SJSA1 (cell line): ENCODE measurements at regions not wholly inside any gene's neighbourhood (a gene's known extent, or its start where the extent isn't known, plus 50 kb on each side); places are given as distances from the start of the nearest gene placed in this dataset.

Source experiments
- DNase-seq, 2 experiments: peaks; one replicate each; pipeline ENCODE4 v3.0.0-alpha.2; 2015 to 2020; ENCODE audit warnings: low spot score in 2 of 2, low read depth in 1 of 2
- H3K27ac ChIP-seq: fragments of 250-450 bp; sonication (Bioruptor Pico); 2 replicates; pipeline ENCODE4 v1.5.1; 2020; ENCODE audit warnings: mild to moderate bottlenecking, moderate library complexity
- H3K27me3 ChIP-seq: fragments of 250-450 bp; sonication (Bioruptor Pico); replicated peaks from 2 replicates; pipeline ENCODE4 v1.5.1; 2020; ENCODE audit warnings: mild to moderate bottlenecking, moderate library complexity
- H3K36me3 ChIP-seq: fragments of 250-450 bp; sonication (Bioruptor Pico); 2 replicates; pipeline ENCODE4 v1.5.1; 2020; ENCODE audit warnings: mild to moderate bottlenecking
- H3K4me1 ChIP-seq: fragments of 250-450 bp; sonication (Bioruptor Pico); replicated peaks from 2 replicates; pipeline ENCODE4 v1.6.1; 2021; ENCODE audit warnings: mild to moderate bottlenecking
- H3K4me3 ChIP-seq: fragments of 250-450 bp; sonication (Bioruptor Pico); 2 replicates; pipeline ENCODE4 v1.5.1; 2020; ENCODE audit warnings: mild to moderate bottlenecking
- H3K9me3 ChIP-seq: fragments of 250-450 bp; sonication (Bioruptor Pico); replicated peaks from 2 replicates; pipeline ENCODE4 v1.5.1; 2020; ENCODE audit warnings: mild to moderate bottlenecking

DNA sequence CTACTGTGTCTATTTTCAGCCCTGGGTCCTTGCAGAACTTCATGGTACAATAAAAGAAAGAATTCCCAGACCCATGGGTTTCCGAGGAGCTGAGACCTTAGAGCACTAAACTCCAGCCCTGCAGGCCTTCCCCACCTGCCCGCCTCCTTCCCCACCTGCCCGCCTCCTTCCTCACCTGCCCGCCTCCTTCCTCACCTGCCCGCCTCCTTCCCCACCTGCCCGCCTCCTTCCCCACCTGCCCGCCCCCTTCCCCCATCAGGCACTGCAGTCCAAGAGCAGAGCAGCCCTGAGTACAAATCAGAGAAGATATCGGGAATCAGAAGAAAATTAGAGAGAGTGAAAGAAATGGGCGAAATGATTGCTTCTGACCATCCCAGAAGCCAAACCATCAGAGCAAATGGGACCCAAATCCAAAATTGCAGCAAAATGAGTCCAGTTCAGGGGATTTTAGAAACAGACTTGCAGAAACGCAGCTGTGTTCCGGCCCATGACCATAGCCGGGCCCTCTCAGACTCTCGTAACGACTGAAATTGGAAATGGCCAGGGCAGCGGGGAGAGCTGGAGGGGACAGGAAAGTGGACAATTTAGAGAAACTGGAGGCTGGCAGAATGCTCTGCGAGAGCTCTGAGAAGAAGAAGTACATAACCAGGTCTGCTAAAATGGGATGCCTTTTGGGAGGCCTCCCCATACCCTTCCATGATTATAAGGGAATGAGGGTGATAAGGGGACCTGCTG, 568.4 kb downstream of the TCERG1L start:
- Histone ChIP-seq H3K36me3 (no peaks in the 10 kb centered on the region), H3K9me3 (peaks cover 12% of the 10 kb centered on the region; the same call in 1 of the 2 replicates), H3K27me3 (no peaks in the 10 kb centered on the region), H3K4me1 (no peaks in the 10 kb centered on the region), H3K27ac (no peak overlapping the region), H3K4me3 (no peak overlapping the region)
- no peak for DNase-seq

DNA sequence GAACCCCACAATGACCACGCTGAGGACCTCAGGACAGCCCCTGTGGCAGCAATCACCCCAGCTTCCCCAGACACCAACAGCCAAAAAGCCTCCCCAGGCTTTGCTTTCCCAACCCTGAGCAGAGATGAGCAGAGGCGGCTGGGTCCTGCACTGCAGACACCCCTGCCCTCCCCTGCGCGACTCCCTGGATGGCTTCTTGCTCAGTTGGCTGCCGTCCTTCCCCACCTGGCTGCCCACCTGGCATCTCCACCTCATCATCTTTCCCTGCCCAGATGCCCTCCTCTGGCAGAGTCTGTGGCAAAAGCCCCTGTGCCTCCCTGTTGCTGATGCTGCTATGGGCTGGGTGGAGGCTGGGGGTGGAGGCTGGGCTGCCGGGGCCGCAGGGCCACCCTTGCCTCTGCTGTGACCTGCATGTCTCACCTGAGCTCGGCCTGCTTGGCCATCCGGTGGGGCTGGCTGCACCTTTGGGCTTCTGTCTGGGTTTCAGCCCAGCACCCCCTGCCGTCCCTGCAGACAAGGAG, 567.7 kb downstream of the TCERG1L start:
- Histone ChIP-seq H3K4me3 (no peak overlapping the region), H3K9me3 (peaks cover 6% of the 10 kb centered on the region; the same call in 1 of the 2 replicates), H3K27me3 (no peaks in the 10 kb centered on the region), H3K27ac (no peak overlapping the region), H3K4me1 (no peaks in the 10 kb centered on the region), H3K36me3 (no peaks in the 10 kb centered on the region)
- DNase-seq: no peak

DNA sequence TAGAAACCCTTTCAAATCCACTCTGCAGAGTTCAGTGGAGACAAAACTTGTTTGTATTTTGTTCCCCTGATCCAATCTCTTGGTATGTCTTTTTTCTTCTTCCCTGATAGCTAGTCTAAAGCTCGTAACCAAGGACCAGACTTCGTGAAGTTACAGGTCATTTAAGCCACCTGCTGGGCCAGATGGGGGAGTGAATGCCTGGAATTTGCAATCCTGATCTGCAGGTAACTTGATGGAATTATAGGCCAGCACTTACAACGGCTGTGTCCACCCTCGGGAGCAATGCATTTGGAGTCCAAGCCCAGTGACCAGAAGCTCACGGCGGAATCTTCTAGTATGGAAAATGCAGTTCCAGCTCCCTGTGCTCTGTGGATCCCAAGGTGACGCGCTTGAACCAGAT, 566.9 kb downstream of the TCERG1L start:
- H3K27ac ChIP-seq: no peak overlapping the region
- H3K27me3 ChIP-seq: no peaks in the 10 kb centered on the region
- no peak overlapping the region for H3K4me3 ChIP-seq
- H3K9me3 ChIP-seq: peaks cover 3% of the 10 kb centered on the region; the same call in 1 of the 2 replicates
- H3K4me1 ChIP-seq: no peaks in the 10 kb centered on the region
- no peak for DNase-seq
- H3K36me3 ChIP-seq: no peaks in the 10 kb centered on the region

DNA sequence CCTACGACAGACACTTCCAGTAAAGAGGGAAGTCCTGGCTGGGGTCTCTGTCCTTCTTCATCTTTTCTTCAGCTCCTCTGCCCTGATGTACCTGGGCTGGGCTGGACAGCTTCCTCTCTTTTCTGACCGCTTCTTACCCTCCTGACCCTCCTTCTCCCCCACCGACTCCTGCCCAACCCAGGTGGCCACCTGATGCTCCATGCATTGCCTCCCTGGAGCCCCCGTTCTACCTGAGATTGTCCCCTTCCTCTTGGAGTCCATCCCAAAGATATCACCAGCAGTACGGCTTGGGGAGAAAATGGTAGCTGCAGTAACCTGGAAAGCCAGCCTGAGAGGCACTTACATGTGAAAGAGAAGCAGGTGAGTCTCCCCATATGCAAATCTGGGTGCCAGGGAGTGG, 566.3 kb downstream of the TCERG1L start:
- H3K4me1 ChIP-seq: no peaks in the 10 kb centered on the region
- H3K27me3 ChIP-seq: no peaks in the 10 kb centered on the region
- no peak for DNase-seq
- no peaks in the 10 kb centered on the region for H3K36me3 ChIP-seq
- H3K9me3 ChIP-seq: no peaks in the 10 kb centered on the region; the same call in 1 of the 2 replicates
- H3K4me3 ChIP-seq: no peak overlapping the region
- H3K27ac ChIP-seq: no peak overlapping the region

DNA sequence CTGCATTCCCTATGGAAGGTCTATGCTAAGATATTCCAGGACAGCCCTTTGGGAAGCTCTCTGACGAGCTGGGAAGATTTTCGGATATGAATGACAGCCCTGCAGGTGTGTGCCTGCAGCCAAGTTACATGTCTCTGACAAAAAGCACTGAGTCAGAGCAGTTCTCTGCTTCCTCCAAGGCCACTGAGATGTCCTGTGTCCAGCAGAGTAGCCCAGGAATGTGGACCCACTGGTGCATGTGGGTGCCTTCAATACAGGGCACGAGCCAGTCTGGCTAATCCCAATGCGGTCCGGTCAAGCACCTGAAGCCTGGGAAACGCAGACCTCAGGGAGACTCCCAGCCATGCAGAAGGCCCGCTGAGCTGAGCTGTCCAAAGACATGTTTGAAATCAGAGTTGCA, 565.7 kb downstream of the TCERG1L start:
- Histone ChIP-seq H3K4me3 (no peak overlapping the region), H3K36me3 (no peaks in the 10 kb centered on the region), H3K27me3 (no peaks in the 10 kb centered on the region), H3K9me3 (no peaks in the 10 kb centered on the region; the same call in 1 of the 2 replicates), H3K4me1 (no peaks in the 10 kb centered on the region), H3K27ac (no peak overlapping the region)
- DNase-seq: no peak

DNA sequence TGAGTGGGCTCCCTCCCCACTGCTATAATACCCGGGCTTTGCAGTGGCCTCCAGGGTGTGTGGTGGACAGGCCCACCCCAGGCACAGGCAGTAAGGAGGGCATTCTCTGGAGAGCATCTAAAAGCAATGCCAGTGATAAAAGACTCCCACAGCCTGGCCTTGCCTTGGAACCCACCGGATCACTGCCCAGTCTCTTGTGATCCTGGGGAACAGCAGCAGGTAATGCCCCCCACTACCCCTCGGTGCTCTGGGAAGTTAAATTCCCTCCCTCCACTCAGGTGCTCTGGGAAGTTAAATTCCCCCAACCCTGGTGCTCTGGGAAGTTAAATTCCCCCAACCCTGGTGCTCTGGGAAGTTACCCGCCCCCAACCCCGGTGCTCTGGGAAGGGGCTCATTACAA, 565.2 kb downstream of the TCERG1L start:
- no peak overlapping the region for H3K27ac ChIP-seq
- H3K9me3 ChIP-seq: peaks cover 5% of the 10 kb centered on the region
- H3K36me3 ChIP-seq: no peaks in the 10 kb centered on the region
- H3K27me3 ChIP-seq: no peaks in the 10 kb centered on the region
- DNase-seq: no peak
- no peaks in the 10 kb centered on the region for H3K4me1 ChIP-seq
- no peak overlapping the region for H3K4me3 ChIP-seq

DNA sequence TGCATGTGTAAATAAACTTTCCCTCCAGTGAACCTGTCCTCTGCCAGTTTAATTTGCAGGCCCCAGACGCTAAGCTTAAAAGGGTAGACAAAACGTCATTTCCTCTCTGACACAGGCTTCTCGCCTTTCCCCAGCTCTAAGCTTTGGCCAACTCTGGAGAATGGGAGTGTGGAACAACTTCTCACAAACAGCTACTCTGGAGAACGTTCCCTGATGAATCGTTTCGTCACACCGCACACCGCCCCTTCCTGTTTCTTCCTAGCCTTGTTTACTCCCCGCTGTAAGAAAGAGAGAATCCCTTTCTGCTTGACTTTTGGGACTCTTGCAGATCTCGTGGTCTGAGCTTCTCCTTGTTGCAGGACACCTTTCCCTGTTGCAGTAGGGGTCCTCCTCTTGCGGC, 564.2 kb downstream of the TCERG1L start:
- no peak overlapping the region for H3K27ac ChIP-seq
- H3K9me3 ChIP-seq: peaks cover 6% of the 10 kb centered on the region
- no peaks in the 10 kb centered on the region for H3K36me3 ChIP-seq
- H3K4me3 ChIP-seq: no peak overlapping the region
- H3K4me1 ChIP-seq: no peaks in the 10 kb centered on the region
- H3K27me3 ChIP-seq: no peaks in the 10 kb centered on the region
- no peak for DNase-seq

DNA sequence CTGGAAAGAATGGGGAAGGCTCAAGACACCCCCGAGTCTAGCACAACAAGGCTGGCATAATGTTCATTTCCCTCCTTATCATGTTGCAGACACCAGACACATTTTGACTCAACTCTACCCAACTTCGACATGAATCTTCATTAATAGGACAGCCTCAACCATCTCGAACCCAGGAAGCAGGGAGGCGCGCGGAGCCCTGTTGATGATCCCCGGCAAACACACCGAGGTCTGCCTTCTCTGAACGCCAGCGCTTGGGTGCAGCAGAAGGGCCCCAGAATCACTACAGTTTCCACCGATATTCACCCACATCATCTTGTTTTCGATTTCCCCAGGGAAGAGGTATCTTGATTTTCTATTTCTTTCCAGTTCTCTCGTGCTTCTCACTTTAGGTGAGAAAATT, 563.6 kb downstream of the TCERG1L start:
- Histone ChIP-seq H3K36me3 (no peaks in the 10 kb centered on the region), H3K27me3 (no peaks in the 10 kb centered on the region), H3K4me1 (no peaks in the 10 kb centered on the region), H3K4me3 (no peak overlapping the region), H3K9me3 (peaks cover 6% of the 10 kb centered on the region), H3K27ac (no peak overlapping the region)
- no peak for DNase-seq

DNA sequence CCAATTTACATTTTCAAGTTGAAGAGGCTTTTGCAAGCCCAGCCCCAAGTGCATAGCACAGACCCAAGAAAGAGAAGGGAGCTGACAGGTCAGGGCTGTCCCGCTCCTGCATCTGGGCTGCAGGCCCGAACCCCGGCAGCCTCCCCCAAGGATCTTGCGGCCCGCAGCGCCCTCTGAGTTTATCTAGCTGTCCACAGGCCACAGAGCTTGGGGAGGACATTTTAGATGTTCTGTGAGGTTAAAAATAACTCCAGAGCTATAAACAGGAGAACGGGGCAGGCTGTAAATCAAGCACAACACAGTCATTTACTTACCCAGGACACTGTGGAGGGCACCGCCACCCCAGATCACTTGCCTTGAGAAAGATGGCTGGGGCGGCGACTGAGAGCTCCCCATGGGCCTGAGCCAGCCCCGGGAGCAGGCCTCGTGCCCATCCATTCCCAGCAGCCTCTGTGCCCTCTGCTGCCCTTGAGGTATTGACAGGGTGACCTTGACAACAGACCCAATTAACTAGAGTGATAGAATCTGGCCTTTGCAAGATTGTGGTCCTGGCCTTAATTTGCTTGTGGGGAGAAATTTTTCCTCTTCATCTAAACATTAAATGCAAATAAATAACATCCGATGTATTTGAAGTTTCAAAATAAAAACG, 563.0 kb downstream of the TCERG1L start:
- Histone ChIP-seq H3K27me3 (no peaks in the 10 kb centered on the region), H3K36me3 (no peaks in the 10 kb centered on the region), H3K4me3 (no peak overlapping the region), H3K9me3 (peaks cover 6% of the 10 kb centered on the region), H3K27ac (no peak overlapping the region), H3K4me1 (no peaks in the 10 kb centered on the region)
- no peak for DNase-seq

DNA sequence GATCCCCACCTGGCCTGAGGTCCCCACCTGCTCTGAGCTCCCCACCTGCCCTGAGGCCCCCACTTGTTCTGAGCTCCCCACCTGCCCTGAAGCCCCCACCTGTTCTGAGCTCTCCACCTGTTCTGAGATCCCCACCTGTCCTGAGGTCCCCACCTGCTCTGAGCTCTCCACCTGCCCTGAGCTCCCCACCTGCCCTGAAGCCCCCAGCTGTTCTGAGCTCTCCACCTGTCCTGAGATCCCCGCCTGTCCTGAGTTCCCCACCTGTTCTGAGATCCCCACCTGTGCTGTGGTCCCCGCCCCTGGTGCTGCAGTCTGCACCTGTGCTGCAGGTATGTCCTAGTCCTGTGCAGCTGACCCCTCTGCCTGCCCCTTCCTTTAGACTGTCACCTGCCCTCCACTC, 561.6 kb downstream of the TCERG1L start:
- no peak for DNase-seq
- Histone ChIP-seq H3K27ac (no peak overlapping the region), H3K27me3 (no peaks in the 10 kb centered on the region)

DNA sequence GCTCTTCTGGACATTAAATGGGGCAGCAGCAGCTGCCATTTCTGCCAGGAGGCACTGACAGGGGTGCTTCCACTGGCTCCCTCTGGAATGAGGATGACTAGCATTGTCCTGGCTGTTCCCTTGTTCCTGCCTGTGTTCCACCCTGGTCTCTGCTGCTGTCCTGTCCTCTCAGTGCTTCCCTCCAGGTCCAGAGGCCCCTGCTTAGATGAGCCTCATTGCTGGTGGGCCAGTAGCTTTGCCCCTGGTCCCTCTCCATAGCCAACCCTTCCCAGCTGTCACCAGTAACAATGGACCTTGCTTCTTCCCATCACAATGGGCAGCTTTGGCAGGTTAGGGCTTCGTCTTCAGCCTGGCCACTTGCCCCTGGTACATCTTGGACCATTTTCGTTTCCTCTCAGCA, 561.1 kb downstream of the TCERG1L start:
- Histone ChIP-seq H3K4me1 (no peaks in the 10 kb centered on the region), H3K27me3 (no peaks in the 10 kb centered on the region), H3K9me3 (peaks cover 6% of the 10 kb centered on the region), H3K27ac (no peak overlapping the region), H3K4me3 (no peak overlapping the region), H3K36me3 (no peaks in the 10 kb centered on the region)
- DNase-seq: no peak

More for the DNA sequence above, 561.6 kb downstream of the TCERG1L start:
- no peak overlapping the region for H3K4me3 ChIP-seq
- no peaks in the 10 kb centered on the region for H3K36me3 ChIP-seq
- peaks cover 6% of the 10 kb centered on the region for H3K9me3 ChIP-seq
- no peaks in the 10 kb centered on the region for H3K4me1 ChIP-seq

DNA sequence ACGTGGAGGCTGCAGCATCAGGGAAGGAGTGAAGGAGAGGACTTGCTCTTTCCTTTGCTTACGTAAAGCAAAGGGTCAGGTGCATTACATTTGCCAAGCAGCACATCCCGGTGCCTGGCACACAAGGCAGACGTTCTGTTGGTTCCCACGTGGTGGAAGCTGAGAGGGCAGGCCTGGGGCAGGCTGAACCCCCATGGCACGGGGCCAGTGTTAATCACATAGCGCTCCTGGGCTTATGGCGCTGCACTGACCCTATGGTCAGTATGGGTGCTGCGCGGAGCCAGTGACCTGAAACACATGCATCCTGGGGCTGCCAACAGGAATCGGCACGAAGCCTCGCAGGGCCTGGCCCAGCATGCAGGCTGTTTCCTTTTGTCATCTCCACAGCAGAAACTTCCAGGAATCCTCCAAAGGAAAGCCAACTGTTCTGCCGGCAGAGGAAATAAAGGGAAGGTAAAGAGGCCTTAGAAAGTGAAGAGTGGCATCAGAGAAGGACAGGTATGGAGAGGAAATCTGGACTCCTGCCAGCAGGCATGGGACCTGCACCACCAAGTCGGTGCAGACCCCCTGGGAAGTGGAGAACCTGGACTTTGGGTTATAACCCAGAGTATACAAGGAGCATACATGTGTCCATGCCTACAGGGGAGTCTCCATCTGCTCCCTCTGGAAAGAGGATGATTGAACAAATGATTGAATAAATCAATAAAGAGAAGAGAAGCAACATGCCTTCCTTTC, 560.2 kb downstream of the TCERG1L start:
- Histone ChIP-seq H3K27ac (no peak overlapping the region), H3K36me3 (no peaks in the 10 kb centered on the region), H3K4me1 (no peaks in the 10 kb centered on the region), H3K4me3 (no peak overlapping the region), H3K27me3 (no peaks in the 10 kb centered on the region), H3K9me3 (peaks cover 6% of the 10 kb centered on the region)
- no peak for DNase-seq

DNA sequence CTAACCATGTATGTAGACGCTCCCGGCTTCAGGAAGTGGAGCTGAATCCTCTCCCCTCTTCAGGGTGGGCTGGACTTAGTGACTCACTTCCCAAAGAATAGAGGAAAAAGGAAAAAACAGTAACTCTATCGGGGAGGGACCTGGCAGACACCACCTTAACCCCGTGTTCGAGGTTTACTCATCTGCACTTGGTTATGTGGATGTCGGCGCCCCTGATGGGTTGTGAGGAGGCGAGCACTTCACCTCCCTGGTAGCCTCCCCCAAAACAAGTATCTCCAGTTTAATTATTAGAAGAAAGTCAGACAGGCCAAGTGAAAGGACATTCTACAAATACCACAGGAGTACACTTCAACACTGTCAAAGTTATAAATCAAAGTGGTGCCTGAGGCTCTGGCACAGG, 559.7 kb downstream of the TCERG1L start:
- Histone ChIP-seq H3K9me3 (peaks cover 6% of the 10 kb centered on the region), H3K4me3 (no peak overlapping the region), H3K4me1 (no peaks in the 10 kb centered on the region), H3K27me3 (no peaks in the 10 kb centered on the region), H3K27ac (no peak overlapping the region), H3K36me3 (no peaks in the 10 kb centered on the region)
- no peak for DNase-seq

DNA sequence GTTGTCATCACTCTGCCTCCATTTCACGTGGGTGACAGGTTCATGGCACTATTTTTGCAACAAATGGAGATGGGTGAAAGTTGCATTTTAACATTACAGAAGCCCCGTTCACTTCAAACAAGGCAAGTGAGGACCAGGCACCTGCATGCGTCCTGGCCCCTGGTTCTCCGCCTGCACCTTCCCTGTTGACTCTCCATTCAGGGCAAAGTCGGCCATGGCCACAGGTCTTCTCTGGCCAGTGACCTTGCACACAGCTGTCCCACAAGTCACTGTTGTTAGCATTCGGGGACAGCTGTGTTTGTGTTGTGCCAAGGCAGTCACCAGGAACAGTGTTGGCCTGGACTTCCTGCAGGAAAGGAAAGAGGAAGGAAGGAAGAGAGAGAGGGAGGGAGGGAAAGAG, 554.9 kb downstream of the TCERG1L start:
- Histone ChIP-seq H3K9me3 (peaks cover under 1% of the 10 kb centered on the region), H3K4me3 (no peak overlapping the region), H3K36me3 (no peaks in the 10 kb centered on the region), H3K27ac (no peak overlapping the region), H3K4me1 (no peaks in the 10 kb centered on the region), H3K27me3 (no peaks in the 10 kb centered on the region)
- no peak for DNase-seq
